ENCODE measurements at regions not wholly inside any gene's neighbourhood (a gene's known extent, or its start where the extent isn't known, plus 50 kb on each side); places are given as distances from the start of the nearest gene placed in this dataset.

DNA sequence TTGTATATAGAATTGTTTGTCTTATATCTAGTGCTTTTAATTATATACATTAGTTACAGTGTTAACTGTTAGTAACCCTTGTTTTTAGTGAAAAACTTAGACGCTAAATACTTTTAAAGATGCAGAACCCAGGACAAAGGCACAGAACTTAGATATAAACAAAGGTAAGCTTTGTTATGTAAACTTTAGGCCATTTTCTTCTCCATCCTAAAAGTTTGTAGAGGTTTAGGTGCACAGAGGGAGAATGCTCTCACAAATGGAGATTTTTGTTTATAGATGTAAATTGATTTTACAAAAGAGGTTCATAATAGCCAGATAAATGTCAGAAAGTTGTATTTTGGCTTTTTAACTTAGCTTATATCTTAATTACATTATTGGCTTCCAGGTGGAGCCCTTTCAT, 490.5 kb upstream of the LRRC7 start:
- TF ChIP-seq, protein P1, sequence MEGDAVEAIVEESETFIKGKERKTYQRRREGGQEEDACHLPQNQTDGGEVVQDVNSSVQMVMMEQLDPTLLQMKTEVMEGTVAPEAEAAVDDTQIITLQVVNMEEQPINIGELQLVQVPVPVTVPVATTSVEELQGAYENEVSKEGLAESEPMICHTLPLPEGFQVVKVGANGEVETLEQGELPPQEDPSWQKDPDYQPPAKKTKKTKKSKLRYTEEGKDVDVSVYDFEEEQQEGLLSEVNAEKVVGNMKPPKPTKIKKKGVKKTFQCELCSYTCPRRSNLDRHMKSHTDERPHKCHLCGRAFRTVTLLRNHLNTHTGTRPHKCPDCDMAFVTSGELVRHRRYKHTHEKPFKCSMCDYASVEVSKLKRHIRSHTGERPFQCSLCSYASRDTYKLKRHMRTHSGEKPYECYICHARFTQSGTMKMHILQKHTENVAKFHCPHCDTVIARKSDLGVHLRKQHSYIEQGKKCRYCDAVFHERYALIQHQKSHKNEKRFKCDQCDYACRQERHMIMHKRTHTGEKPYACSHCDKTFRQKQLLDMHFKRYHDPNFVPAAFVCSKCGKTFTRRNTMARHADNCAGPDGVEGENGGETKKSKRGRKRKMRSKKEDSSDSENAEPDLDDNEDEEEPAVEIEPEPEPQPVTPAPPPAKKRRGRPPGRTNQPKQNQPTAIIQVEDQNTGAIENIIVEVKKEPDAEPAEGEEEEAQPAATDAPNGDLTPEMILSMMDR (IDR thresholded peaks at IDR 0.05 in 4 of 5, conservative IDR thresholded peaks at IDR 0.05 in 1 of 5) = no peak
- no peak for TF ChIP-seq POLR2A (IDR thresholded peaks at IDR 0.05)

Measured in gastrocnemius medialis (tissue), 4 donors.